Caco-2 (cell line): ENCODE measurements at regions not wholly inside any gene's neighbourhood (a gene's known extent, or its start where the extent isn't known, plus 50 kb on each side); places are given as distances from the start of the nearest gene placed in this dataset.

Source experiments
- BruUV-seq: library from RNA; stranded (reverse); fragments of 400-500 nt; replicated peaks from 2 replicates; lab custom pipeline; 2021; lab: Mats Ljungman, UMichigan
- CTCF ChIA-PET: fragments of 300-600 bp; sonication (Branson Sonifier 250); formaldehyde crosslinking; loops from one replicate; lab custom pipeline; 2022; ENCODE audit warnings: antibody characterized with exemption; lab: Charles Lee
- POLR2A ChIA-PET: fragments of 300-600 bp; sonication (Branson Sonifier 250); formaldehyde crosslinking; loops from one replicate; lab custom pipeline; 2022; ENCODE audit warnings: antibody characterized with exemption; lab: Charles Lee
- DNase-seq, 2 experiments: peaks; one replicate each; pipeline versions ENCODE4 v3.0.0 to v3.0.0-alpha.2; 2020 to 2022
- H3K27me3 ChIP-seq: replicated peaks from 2 replicates; pipeline ENCODE4 v1.6.0; 2011; ENCODE audit warnings: low read length; ENCODE audit not compliant: control insufficient read depth, insufficient read depth
- H3K36me3 ChIP-seq: 2 replicates; pipeline ENCODE4 v1.5.1; 2011; ENCODE audit warnings: low read length; ENCODE audit not compliant: control insufficient read depth, insufficient read depth
- H3K4me1 ChIP-seq: fragments of 250-450 bp; sonication (Bioruptor Pico); 2 replicates; pipeline ENCODE4 v1.5.1; 2020; ENCODE audit warnings: mild to moderate bottlenecking
- H3K4me3 ChIP-seq: 2 replicates; pipeline ENCODE4 v1.5.1; 2011; ENCODE audit warnings: low read depth, mild to moderate bottlenecking, control low read depth, low read length
- H3K9me3 ChIP-seq: fragments of 250-450 bp; sonication (Bioruptor Pico); 2 replicates; pipeline ENCODE4 v1.5.1; 2020; ENCODE audit warnings: mild to moderate bottlenecking, moderate library complexity
- H3K27ac Mint-ChIP-seq: one replicate; pipeline ENCODE4 v1.8.0; 2022; ENCODE audit warnings: mixed read lengths; ENCODE audit not compliant: unreplicated experiment
- H3K27me3 Mint-ChIP-seq: one replicate; pipeline ENCODE4 v1.8.0; 2022; ENCODE audit warnings: mixed read lengths; ENCODE audit not compliant: insufficient read depth, unreplicated experiment
- H3K36me3 Mint-ChIP-seq: one replicate; pipeline ENCODE4 v1.8.0; 2022; ENCODE audit warnings: mild to moderate bottlenecking, mixed read lengths; ENCODE audit not compliant: insufficient read depth, unreplicated experiment
- H3K4me1 Mint-ChIP-seq: one replicate; pipeline ENCODE4 v1.8.0; 2022; ENCODE audit warnings: low read depth, mixed read lengths; ENCODE audit not compliant: unreplicated experiment
- H3K4me3 Mint-ChIP-seq: one replicate; pipeline ENCODE4 v1.8.0; 2022; ENCODE audit warnings: mild to moderate bottlenecking, moderate library complexity, mixed read lengths; ENCODE audit not compliant: unreplicated experiment
- H3K9me3 Mint-ChIP-seq: one replicate; pipeline ENCODE4 v1.8.0; 2022; ENCODE audit warnings: mixed read lengths; ENCODE audit not compliant: unreplicated experiment
- CTCF ChIP-seq, 2 experiments: fragments of 200-600 bp in 1 of 2; IDR thresholded peaks; 1 replicate in 1 of 2; 2 replicates in 1 of 2; pipeline versions ENCODE4 v1.5.1 to v1.8.0; 2011 to 2022; ENCODE audit warnings: antibody characterized with exemption in 1 of 2, control low read depth in 1 of 2, inconsistent platforms in 1 of 2, low read depth in 1 of 2, low read length in 1 of 2, mild to moderate bottlenecking in 1 of 2, moderate library complexity in 1 of 2; ENCODE audit not compliant: insufficient read depth in 1 of 2, severe bottlenecking in 1 of 2, unreplicated experiment in 1 of 2
- intact Hi-C: fragments of 100-400 bp; cut with micrococcal nuclease; formaldehyde crosslinking; loops from one replicate; pipeline ENCODE4 v1.10.0; 2022; ENCODE audit not compliant: unreplicated experiment

- Mint-ChIP-seq H3K36me3 (no peaks in the 10 kb centered on the region), H3K4me3 (no peak overlapping the region), H3K9me3 (no peaks in the 10 kb centered on the region), H3K27me3 (peaks cover 3% of the 10 kb centered on the region), H3K4me1 (no peaks in the 10 kb centered on the region), H3K27ac (no peak overlapping the region)
- Histone ChIP-seq H3K4me1 (no peaks in the 10 kb centered on the region), H3K27me3 (no peaks in the 10 kb centered on the region), H3K36me3 (no peaks in the 10 kb centered on the region), H3K4me3 (no peak overlapping the region), H3K9me3 (no peaks in the 10 kb centered on the region)
- no TSS peak for BruUV-seq
- CTCF ChIA-PET = no interaction called here
- TF ChIP-seq CTCF (IDR thresholded peaks at IDR 0.05; ENCODE audit: insufficient read depth in 1 of 2, low read depth in 1 of 2, low read length in 1 of 2, severe bottlenecking in 1 of 2, unreplicated experiment in 1 of 2) = no peak
- no peak for DNase-seq
- POLR2A ChIA-PET = no interaction called here
- intact Hi-C loops = no loop called here
Measured at GRCh38 chr10:130570074-130570473, 433.9 kb downstream of the GLRX3 start.

GRCh38 chr10:130571674-130572073 is 435.5 kb downstream of the GLRX3 start:
- Histone ChIP-seq H3K4me1 (no peaks in the 10 kb centered on the region), H3K27me3 (no peaks in the 10 kb centered on the region), H3K4me3 (no peak overlapping the region), H3K9me3 (no peaks in the 10 kb centered on the region), H3K36me3 (no peaks in the 10 kb centered on the region)
- no peaks in the 10 kb centered on the region for H3K4me1 Mint-ChIP-seq
- no TSS peak for BruUV-seq
- H3K9me3 Mint-ChIP-seq = no peaks in the 10 kb centered on the region
- H3K27ac Mint-ChIP-seq = no peak overlapping the region
- no peak for DNase-seq
- intact Hi-C loops = no loop called here
- POLR2A ChIA-PET = no interaction called here
- H3K27me3 Mint-ChIP-seq = peaks cover 8% of the 10 kb centered on the region
- CTCF ChIA-PET = no interaction called here
- no peaks in the 10 kb centered on the region for H3K36me3 Mint-ChIP-seq
- no peak overlapping the region for H3K4me3 Mint-ChIP-seq
- no peak for TF ChIP-seq CTCF (IDR thresholded peaks at IDR 0.05; ENCODE audit: insufficient read depth in 1 of 2, low read depth in 1 of 2, low read length in 1 of 2, severe bottlenecking in 1 of 2, unreplicated experiment in 1 of 2)

GRCh38 chr10:130573446-130573845 is 437.3 kb downstream of the GLRX3 start:
- Mint-ChIP-seq H3K4me3 (no peak overlapping the region), H3K9me3 (no peaks in the 10 kb centered on the region), H3K27me3 (peaks cover 8% of the 10 kb centered on the region), H3K27ac (no peak overlapping the region), H3K4me1 (no peaks in the 10 kb centered on the region), H3K36me3 (no peaks in the 10 kb centered on the region)
- no peaks in the 10 kb centered on the region for H3K36me3 ChIP-seq
- CTCF ChIA-PET = no interaction called here
- DNase-seq = no peak
- no peaks in the 10 kb centered on the region for H3K27me3 ChIP-seq
- no peak overlapping the region for H3K4me3 ChIP-seq
- H3K4me1 ChIP-seq = no peaks in the 10 kb centered on the region
- no peaks in the 10 kb centered on the region for H3K9me3 ChIP-seq
- no peak for TF ChIP-seq CTCF (IDR thresholded peaks at IDR 0.05; ENCODE audit: insufficient read depth in 1 of 2, low read depth in 1 of 2, low read length in 1 of 2, severe bottlenecking in 1 of 2, unreplicated experiment in 1 of 2)
- no TSS peak for BruUV-seq
- POLR2A ChIA-PET = no interaction called here
- intact Hi-C loops = no loop called here
